ENCODE measurements at regions not wholly inside any gene's neighbourhood (a gene's known extent, or its start where the extent isn't known, plus 50 kb on each side); places are given as distances from the start of the nearest gene placed in this dataset.

DNA sequence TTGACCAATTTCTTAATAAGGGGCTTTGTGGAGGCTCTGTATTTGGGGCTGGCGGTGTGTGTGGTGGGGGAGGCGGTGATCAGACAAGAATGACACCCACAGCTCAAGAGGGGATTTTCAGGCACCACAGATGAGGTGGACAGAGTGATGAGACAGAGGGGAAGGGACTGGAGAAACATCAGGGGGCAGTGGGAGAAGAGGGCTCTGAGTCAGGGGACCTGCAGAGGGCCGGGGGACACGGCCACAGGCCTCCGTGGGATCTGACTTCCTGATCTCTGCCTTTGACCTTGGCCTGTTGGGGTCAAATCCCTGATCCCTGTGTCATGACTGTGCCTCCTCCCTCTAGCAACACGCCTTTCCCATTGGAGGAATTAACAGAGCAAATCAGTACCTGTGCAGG lies 197.7 kb downstream of the C9orf50 start:
- Histone ChIP-seq H3K27me3 (ENCODE audit: control insufficient read depth in 4 of 4, insufficient read depth in 4 of 4, low read length in 3 of 4) (no peaks in the 10 kb centered on the region), H3K36me3 (ENCODE audit: control insufficient read depth in 4 of 4, insufficient read depth in 3 of 4, low read depth in 1 of 4, low read length in 3 of 4) (no peaks in the 10 kb centered on the region), H3K9ac (ENCODE audit: low read depth in 1 of 2, low read length in 2 of 2) (no peak overlapping the region), H3K9me3 (ENCODE audit: control insufficient read depth in 4 of 4, low read length in 3 of 4) (no peaks in the 10 kb centered on the region), H3K4me1 (ENCODE audit: control insufficient read depth in 4 of 4, insufficient read depth in 4 of 4, low read length in 3 of 4) (no peaks in the 10 kb centered on the region), H3K27ac (ENCODE audit: low read depth in 1 of 2, low read length in 2 of 2) (no peak overlapping the region), H3K4me3 (ENCODE audit: low read depth in 1 of 3, low read length in 3 of 3) (no peak overlapping the region)
- WGBS, result 76% methylated on average over 6 of the region's 6 CpGs
- TF ChIP-seq RXRA (IDR thresholded peaks at IDR 0.05) (no peak), TAF1 (conservative IDR thresholded peaks at IDR 0.05) (no peak), HNF4G (IDR thresholded peaks at IDR 0.05) (no peak), EGR1 (IDR thresholded peaks at IDR 0.05; ENCODE audit: low read depth in 2 of 2) (no peak), FOXA1 (IDR thresholded peaks at IDR 0.05) (no peak), GABPA (IDR thresholded peaks at IDR 0.05 in 1 of 2, conservative IDR thresholded peaks at IDR 0.05 in 1 of 2) (no peak), NR2F2 (IDR thresholded peaks at IDR 0.05) (no peak), JUND (IDR thresholded peaks at IDR 0.05) (no peak), FOXA2 (IDR thresholded peaks at IDR 0.05) (no peak), HNF4A (conservative IDR thresholded peaks at IDR 0.05) (no peak), YY1 (IDR thresholded peaks at IDR 0.05) (no peak), SP1 (IDR thresholded peaks at IDR 0.05) (no peak)
- TF ChIP-seq, protein P1, sequence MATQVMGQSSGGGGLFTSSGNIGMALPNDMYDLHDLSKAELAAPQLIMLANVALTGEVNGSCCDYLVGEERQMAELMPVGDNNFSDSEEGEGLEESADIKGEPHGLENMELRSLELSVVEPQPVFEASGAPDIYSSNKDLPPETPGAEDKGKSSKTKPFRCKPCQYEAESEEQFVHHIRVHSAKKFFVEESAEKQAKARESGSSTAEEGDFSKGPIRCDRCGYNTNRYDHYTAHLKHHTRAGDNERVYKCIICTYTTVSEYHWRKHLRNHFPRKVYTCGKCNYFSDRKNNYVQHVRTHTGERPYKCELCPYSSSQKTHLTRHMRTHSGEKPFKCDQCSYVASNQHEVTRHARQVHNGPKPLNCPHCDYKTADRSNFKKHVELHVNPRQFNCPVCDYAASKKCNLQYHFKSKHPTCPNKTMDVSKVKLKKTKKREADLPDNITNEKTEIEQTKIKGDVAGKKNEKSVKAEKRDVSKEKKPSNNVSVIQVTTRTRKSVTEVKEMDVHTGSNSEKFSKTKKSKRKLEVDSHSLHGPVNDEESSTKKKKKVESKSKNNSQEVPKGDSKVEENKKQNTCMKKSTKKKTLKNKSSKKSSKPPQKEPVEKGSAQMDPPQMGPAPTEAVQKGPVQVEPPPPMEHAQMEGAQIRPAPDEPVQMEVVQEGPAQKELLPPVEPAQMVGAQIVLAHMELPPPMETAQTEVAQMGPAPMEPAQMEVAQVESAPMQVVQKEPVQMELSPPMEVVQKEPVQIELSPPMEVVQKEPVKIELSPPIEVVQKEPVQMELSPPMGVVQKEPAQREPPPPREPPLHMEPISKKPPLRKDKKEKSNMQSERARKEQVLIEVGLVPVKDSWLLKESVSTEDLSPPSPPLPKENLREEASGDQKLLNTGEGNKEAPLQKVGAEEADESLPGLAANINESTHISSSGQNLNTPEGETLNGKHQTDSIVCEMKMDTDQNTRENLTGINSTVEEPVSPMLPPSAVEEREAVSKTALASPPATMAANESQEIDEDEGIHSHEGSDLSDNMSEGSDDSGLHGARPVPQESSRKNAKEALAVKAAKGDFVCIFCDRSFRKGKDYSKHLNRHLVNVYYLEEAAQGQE (IDR thresholded peaks at IDR 0.05), result no peak
- TF ChIP-seq, protein P2, sequence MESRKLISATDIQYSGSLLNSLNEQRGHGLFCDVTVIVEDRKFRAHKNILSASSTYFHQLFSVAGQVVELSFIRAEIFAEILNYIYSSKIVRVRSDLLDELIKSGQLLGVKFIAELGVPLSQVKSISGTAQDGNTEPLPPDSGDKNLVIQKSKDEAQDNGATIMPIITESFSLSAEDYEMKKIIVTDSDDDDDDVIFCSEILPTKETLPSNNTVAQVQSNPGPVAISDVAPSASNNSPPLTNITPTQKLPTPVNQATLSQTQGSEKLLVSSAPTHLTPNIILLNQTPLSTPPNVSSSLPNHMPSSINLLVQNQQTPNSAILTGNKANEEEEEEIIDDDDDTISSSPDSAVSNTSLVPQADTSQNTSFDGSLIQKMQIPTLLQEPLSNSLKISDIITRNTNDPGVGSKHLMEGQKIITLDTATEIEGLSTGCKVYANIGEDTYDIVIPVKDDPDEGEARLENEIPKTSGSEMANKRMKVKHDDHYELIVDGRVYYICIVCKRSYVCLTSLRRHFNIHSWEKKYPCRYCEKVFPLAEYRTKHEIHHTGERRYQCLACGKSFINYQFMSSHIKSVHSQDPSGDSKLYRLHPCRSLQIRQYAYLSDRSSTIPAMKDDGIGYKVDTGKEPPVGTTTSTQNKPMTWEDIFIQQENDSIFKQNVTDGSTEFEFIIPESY (IDR thresholded peaks at IDR 0.05), result no peak
- TF ChIP-seq, protein P3, sequence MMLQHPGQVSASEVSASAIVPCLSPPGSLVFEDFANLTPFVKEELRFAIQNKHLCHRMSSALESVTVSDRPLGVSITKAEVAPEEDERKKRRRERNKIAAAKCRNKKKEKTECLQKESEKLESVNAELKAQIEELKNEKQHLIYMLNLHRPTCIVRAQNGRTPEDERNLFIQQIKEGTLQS (IDR thresholded peaks at IDR 0.05), result no peak
- TF ChIP-seq, protein P4, sequence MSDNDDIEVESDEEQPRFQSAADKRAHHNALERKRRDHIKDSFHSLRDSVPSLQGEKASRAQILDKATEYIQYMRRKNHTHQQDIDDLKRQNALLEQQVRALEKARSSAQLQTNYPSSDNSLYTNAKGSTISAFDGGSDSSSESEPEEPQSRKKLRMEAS (IDR thresholded peaks at IDR 0.05), result no peak
- no peak for DNase-seq (ENCODE audit: low spot score)

DNA sequence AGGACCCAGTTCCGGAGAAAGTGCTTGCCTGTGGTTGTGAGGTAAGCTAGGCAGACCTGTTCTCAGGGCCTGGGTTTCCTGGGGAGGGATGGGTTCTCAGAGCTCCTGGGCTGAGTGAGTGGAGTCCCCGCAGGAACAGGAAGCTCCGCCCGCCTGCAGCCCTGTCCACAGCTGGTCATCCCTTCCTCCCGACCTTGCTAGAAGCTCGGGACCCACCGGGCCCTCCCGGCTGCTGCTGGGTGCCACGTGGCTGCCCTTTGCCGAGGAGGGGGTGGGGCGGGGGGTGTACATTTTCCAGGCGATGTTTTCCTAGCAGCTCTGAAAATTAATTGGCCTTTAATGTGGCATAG lies 198.1 kb downstream of the C9orf50 start:
- no peak for DNase-seq (ENCODE audit: low spot score)
- H3K9me3 ChIP-seq (ENCODE audit: control insufficient read depth in 4 of 4, low read length in 3 of 4), result no peaks in the 10 kb centered on the region
- WGBS, result 63% methylated on average over 12 of the region's 12 CpGs
- H3K27ac ChIP-seq (ENCODE audit: low read depth in 1 of 2, low read length in 2 of 2), result no peak overlapping the region
- H3K4me3 ChIP-seq (ENCODE audit: low read depth in 1 of 3, low read length in 3 of 3), result no peak overlapping the region
- H3K27me3 ChIP-seq (ENCODE audit: control insufficient read depth in 4 of 4, insufficient read depth in 4 of 4, low read length in 3 of 4), result no peaks in the 10 kb centered on the region
- no peak overlapping the region for H3K9ac ChIP-seq (ENCODE audit: low read depth in 1 of 2, low read length in 2 of 2)
- H3K4me1 ChIP-seq (ENCODE audit: control insufficient read depth in 4 of 4, insufficient read depth in 4 of 4, low read length in 3 of 4), result no peaks in the 10 kb centered on the region
- H3K36me3 ChIP-seq (ENCODE audit: control insufficient read depth in 4 of 4, insufficient read depth in 3 of 4, low read depth in 1 of 4, low read length in 3 of 4), result no peaks in the 10 kb centered on the region
- TF ChIP-seq, protein P5, sequence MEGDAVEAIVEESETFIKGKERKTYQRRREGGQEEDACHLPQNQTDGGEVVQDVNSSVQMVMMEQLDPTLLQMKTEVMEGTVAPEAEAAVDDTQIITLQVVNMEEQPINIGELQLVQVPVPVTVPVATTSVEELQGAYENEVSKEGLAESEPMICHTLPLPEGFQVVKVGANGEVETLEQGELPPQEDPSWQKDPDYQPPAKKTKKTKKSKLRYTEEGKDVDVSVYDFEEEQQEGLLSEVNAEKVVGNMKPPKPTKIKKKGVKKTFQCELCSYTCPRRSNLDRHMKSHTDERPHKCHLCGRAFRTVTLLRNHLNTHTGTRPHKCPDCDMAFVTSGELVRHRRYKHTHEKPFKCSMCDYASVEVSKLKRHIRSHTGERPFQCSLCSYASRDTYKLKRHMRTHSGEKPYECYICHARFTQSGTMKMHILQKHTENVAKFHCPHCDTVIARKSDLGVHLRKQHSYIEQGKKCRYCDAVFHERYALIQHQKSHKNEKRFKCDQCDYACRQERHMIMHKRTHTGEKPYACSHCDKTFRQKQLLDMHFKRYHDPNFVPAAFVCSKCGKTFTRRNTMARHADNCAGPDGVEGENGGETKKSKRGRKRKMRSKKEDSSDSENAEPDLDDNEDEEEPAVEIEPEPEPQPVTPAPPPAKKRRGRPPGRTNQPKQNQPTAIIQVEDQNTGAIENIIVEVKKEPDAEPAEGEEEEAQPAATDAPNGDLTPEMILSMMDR (IDR thresholded peaks at IDR 0.05; ENCODE audit: low read depth, low read length, missing input control), result no peak
- TF ChIP-seq, protein P4 (IDR thresholded peaks at IDR 0.05), result no peak
- no peak for TF ChIP-seq JUND (IDR thresholded peaks at IDR 0.05)
- TF ChIP-seq RXRA (IDR thresholded peaks at IDR 0.05), result no peak
- TF ChIP-seq FOXA1 (IDR thresholded peaks at IDR 0.05), result no peak
- no peak for TF ChIP-seq RAD21 (IDR thresholded peaks at IDR 0.05)
- TF ChIP-seq EGR1 (IDR thresholded peaks at IDR 0.05; ENCODE audit: low read depth in 2 of 2), result no peak
- TF ChIP-seq, protein P3 (IDR thresholded peaks at IDR 0.05), result no peak
- TF ChIP-seq, protein P1 (IDR thresholded peaks at IDR 0.05), result no peak
- TF ChIP-seq, protein P2 (IDR thresholded peaks at IDR 0.05), result no peak
- TF ChIP-seq SP1 (IDR thresholded peaks at IDR 0.05), result no peak
- no peak for TF ChIP-seq YY1 (IDR thresholded peaks at IDR 0.05)
